ENCODE measurements at regions not wholly inside any gene's neighbourhood (a gene's known extent, or its start where the extent isn't known, plus 50 kb on each side); places are given as distances from the start of the nearest gene placed in this dataset.

- DNase-seq (ENCODE audit: low read depth in 2 of 2) = no peak
These were observed 88.2 kb upstream of the LINC01488 start for GRCh38 chr11:69393178-69393832.

GRCh38 chr11:69393865-69394233 is 87.6 kb upstream of the LINC01488 start:
- no peak for DNase-seq (ENCODE audit: low read depth in 2 of 2)

- DNase-seq (ENCODE audit: low read depth in 2 of 2) = no peak
These were observed 87.1 kb upstream of the LINC01488 start for GRCh38 chr11:69394234-69394868.

GRCh38 chr11:69394869-69395246 is 86.6 kb upstream of the LINC01488 start:
- DNase-seq (ENCODE audit: low read depth in 2 of 2) = no peak

- DNase-seq (ENCODE audit: low read depth in 2 of 2) = no peak
These were observed 86.2 kb upstream of the LINC01488 start for GRCh38 chr11:69395287-69395686.

DNA sequence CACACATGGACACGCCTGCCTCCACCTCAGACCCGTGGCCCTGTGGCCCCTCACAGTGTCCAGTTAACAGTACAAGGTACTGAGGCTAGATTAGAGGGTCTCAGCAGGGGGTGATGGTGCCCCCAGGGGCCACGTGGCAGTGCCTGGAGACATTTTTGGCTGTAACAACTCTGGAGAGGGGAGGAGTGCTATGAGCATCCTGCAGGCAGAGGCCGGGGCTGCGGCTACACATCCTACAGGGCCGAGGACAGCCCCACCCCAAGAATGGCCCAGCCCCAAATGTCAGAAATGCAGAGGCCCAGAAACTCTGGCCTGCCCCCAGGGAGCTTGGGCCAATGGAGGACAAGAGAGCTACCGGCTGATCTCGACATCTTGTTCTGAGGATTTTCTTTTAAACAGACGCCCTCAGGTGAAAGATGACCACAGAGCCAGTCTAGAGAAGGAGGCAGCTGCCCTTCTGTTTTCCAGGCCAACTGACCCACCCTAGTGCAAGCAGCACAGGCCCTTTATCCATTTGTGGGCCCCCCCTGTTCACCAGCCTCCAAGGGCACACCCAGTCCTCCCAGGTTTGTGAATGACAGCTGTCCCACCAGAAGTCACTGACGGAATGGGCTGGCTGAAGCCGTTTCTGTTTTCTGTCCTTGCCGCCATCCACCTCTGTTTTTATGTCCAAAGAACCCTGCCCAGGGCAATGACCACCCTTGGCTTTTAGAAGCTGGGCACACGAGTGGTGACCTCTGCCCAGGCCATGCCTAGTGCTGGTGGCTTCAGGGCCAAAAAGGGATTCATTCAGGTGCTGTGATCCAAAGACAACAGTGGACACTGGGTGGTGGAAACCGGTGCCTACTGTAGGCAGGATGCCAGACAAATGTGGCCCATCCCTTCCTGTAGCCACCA is 85.2 kb upstream of the LINC01488 start:
- DNase-seq (ENCODE audit: low read depth in 2 of 2) = no peak

DNA sequence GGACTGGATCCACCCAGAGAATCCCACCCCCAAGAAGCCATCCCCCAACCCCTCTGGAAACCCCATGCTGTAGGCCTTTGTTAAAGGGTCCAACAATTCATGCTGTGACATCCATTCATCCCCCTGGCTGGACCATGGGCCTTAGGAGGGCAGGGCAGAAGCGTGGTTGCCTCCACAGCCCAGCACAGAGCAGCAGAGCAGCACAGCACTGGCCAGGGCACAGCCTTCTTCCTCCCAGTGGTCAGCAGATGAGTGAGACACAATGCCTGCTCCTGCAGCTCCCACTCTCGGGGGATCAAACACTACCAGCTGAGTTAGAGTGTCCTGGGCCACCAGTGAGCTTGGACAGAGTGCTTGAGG is 84.5 kb upstream of the LINC01488 start:
- no peak for DNase-seq (ENCODE audit: low read depth in 2 of 2)

DNA sequence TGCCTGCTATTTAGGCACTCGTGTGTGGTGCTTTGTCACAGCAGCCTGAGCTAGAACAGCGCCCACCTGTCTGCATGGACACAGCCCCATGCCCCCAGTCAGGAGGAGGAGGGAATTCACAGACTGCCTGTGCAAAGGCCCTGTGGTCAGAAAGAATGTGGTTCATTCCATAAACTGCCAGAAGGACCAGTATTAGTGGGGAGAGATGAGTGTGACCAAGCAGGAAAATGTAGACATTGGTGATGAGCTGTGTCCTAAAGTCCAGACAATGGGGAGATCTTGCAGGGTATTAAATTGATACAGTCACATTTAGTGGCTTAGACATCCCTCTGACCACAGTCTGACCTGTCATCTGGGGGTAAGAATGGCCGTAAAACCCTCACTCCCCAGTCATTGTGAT is 83.7 kb upstream of the LINC01488 start:
- no peak for DNase-seq (ENCODE audit: low read depth in 2 of 2)

GRCh38 chr11:69398529-69399492 is 82.7 kb upstream of the LINC01488 start:
- no peak for DNase-seq (ENCODE audit: low read depth in 2 of 2)

DNA sequence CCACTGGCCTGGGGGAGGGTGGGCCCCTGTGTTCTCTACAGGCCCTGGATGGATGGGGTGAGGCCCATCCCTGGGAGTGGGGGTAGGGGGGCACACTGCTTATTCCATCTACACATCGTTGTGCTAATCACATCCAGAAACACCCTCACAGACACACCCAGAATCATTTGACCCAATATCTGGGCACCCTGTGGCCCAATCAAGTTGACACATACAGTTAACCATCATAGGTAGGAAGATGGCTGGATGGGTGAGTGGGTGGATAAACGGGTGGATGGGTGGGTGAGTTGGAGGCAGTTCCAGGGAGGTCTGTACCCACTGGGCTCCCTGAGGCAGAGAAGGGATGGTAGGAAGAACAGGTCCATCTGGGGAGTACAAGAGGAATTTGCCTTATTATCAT is 81.3 kb upstream of the LINC01488 start:
- no peak for DNase-seq (ENCODE audit: low read depth in 2 of 2)

GRCh38 chr11:69400771-69401590 is 80.5 kb upstream of the LINC01488 start:
- DNase-seq (ENCODE audit: low read depth in 2 of 2) = no peak

DNA sequence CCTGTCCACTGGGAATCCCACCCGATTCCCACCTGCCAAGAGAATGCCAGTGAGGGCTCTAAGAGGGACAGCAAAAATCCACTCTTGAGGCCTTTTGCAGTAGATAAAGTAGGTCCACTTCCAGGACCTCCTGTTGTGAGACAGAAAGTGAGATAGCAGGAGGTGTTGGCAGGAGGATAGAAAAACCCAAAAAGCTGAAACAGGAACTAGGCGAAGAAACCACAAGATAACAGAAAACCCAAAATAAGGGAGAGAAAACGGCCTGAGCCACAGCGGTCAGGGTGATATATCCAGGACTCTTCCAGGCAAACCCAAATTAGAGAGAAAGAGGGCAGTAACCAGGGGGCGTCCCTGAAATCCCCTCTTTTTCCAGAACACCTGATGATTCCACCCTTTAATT is 79.7 kb upstream of the LINC01488 start:
- no peak for DNase-seq (ENCODE audit: low read depth in 2 of 2)

DNA sequence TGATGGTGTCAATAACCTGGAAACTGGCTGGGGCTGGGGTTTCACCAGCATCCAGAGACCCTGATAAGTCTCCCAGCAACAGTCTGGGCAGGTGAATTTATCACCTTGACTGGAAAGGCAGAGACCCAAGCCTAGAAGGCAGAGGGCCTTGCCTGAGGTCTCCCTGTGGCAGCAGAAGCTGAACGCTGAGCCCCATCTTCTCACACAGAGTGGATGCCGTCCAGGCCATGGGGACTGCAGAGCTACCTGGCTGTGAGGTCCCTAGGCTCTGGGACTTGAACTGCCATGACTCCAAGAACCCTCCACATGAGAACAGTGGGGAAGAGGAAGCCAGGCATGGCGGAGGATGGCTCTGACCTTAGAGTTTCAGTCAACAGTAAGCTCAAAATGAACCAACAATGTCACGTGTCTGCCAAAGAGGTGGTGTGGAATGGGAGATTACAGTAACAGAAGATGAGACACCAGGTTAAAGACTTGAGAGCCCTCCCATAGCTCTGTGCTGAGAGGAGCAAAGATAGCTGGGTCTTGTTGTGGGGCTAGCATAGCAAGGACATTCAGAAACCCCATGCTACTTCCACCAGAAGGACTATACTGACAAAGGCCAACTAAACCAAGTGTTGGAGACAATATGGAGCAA is 79.1 kb upstream of the LINC01488 start:
- no peak for DNase-seq (ENCODE audit: low read depth in 2 of 2)

DNA sequence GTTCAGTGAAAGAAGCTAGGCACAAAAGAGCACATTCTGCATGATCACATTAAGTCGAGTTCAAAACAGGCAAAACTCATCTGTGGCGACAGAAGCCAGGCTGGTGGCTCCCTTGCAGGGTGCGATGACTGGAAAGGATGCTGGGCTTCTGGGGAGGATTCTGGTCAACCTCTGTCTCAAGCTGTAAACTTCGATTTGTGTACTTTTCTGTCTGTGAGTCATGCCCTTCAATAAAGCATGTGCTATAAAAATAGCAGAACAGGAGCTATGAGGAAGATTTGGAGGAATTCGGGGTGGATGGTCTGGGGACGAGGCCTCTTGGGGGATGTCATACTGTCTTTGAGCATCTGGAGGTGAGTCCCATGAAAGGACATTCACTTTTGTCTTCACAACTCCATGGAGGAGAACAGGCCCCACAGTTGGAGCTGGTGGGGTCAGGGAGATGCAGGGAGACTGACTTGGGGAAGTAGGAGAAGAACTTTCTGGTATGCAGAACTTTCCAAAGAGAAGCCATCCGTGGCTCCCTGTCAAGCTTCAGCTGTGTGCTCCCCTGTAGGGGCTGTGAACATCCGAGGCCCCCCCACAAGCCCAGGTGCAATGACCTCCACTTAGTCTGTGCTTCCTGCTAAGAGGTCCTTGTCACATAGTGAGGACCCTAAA is 77.8 kb upstream of the LINC01488 start:
- no peak for DNase-seq (ENCODE audit: low read depth in 2 of 2)

GRCh38 chr11:69406060-69406459 is 75.4 kb upstream of the LINC01488 start:
- DNase-seq (ENCODE audit: low read depth in 2 of 2) = no peak

- no peak for DNase-seq (ENCODE audit: low read depth in 2 of 2)
These were observed 71.4 kb upstream of the LINC01488 start for GRCh38 chr11:69409812-69410645.

- no peak for DNase-seq (ENCODE audit: low read depth in 2 of 2)
These were observed 70.1 kb upstream of the LINC01488 start for GRCh38 chr11:69411257-69411924.

GRCh38 chr11:69413015-69413801 is 68.3 kb upstream of the LINC01488 start:
- DNase-seq (ENCODE audit: low read depth in 2 of 2) = no peak

Measured in stimulated activated CD4-positive, alpha-beta T cell treated with anti-CD3 and anti-CD28 coated beads, Interleukin-4, amount 100 ng/mL, for 48 hours (primary cell).